ENCODE measurements at regions not wholly inside any gene's neighbourhood (a gene's known extent, or its start where the extent isn't known, plus 50 kb on each side); places are given as distances from the start of the nearest gene placed in this dataset.
"Not testable (repeated sequence)": the region's sequence is repeated elsewhere in the genome, so short reads cannot be mapped to it uniquely, and the experiment has no call there.

- not testable (repeated sequence) for TF ChIP-seq CTCF (IDR thresholded peaks at IDR 0.05; ENCODE audit: insufficient read depth, low read length, poor library complexity, severe bottlenecking); EZH2phosphoT487 (conservative IDR thresholded peaks at IDR 0.05; ENCODE audit: low read length)
Measured at GRCh38 chr9:89856296-89856695, 251.5 kb downstream of the GADD45G start.

Measured in SU-DHL-6 (cell line).